Stimulated activated CD4-positive, alpha-beta T cell treated with anti-CD3 and anti-CD28 coated beads, Interleukin-1b, Interleukin-23, amount 100 ng/mL, for 1 hour (primary cell): ENCODE measurements at regions not wholly inside any gene's neighbourhood (a gene's known extent, or its start where the extent isn't known, plus 50 kb on each side); places are given as distances from the start of the nearest gene placed in this dataset.

Experiments
- DNase-seq, 2 donors: peaks; one replicate each; pipeline ENCODE4 v3.0.0-alpha.2; 2020; ENCODE audit warnings: low read depth in 2 of 2

- DNase-seq: no peak
Observed at GRCh38 chr11:11756718-11757117, 85.1 kb upstream of the USP47 start.

- no peak for DNase-seq
Observed at GRCh38 chr11:11755871-11756270, 85.9 kb upstream of the USP47 start.

- no peak for DNase-seq
Observed at GRCh38 chr11:11752679-11753078, 89.1 kb upstream of the USP47 start.

GRCh38 chr11:11750017-11750878 lies 91.5 kb upstream of the USP47 start:
- DNase-seq: no peak

- no peak for DNase-seq
Observed at GRCh38 chr11:11748706-11749365, 92.9 kb upstream of the USP47 start.

GRCh38 chr11:11747570-11747969 lies 94.2 kb upstream of the USP47 start:
- no peak for DNase-seq

- DNase-seq: no peak
Observed at GRCh38 chr11:11746449-11746848, 95.3 kb upstream of the USP47 start.

GRCh38 chr11:11743216-11743615 lies 98.6 kb upstream of the USP47 start:
- no peak for DNase-seq

- no peak for DNase-seq
Observed at GRCh38 chr11:11742486-11742885, 99.3 kb upstream of the USP47 start.

GRCh38 chr11:11740836-11741235 lies 100.9 kb upstream of the USP47 start:
- DNase-seq: no peak

- DNase-seq: no peak
Observed at GRCh38 chr11:11740073-11740702, 101.6 kb upstream of the USP47 start.

GRCh38 chr11:11738370-11738769 lies 103.4 kb upstream of the USP47 start:
- no peak for DNase-seq

GRCh38 chr11:11735586-11735985 lies 106.2 kb upstream of the USP47 start:
- no peak for DNase-seq

GRCh38 chr11:11733246-11733747 lies 108.5 kb upstream of the USP47 start:
- no peak for DNase-seq

GRCh38 chr11:11732116-11732515 lies 109.7 kb upstream of the USP47 start:
- DNase-seq: no peak

GRCh38 chr11:11731311-11732083 lies 109.7 kb upstream of the GALNT18 start:
- no peak for DNase-seq

GRCh38 chr11:11728386-11728785 lies 106.6 kb upstream of the GALNT18 start:
- DNase-seq: no peak

GRCh38 chr11:11725438-11725837 lies 103.6 kb upstream of the GALNT18 start:
- no peak for DNase-seq

- DNase-seq: no peak
Observed at GRCh38 chr11:11724994-11725393, 103.2 kb upstream of the GALNT18 start.

- no peak for DNase-seq
Observed at GRCh38 chr11:11722861-11723260, 101.1 kb upstream of the GALNT18 start.

GRCh38 chr11:11722246-11722645 lies 100.4 kb upstream of the GALNT18 start:
- no peak for DNase-seq

- no peak for DNase-seq
Observed at GRCh38 chr11:11718511-11718910, 96.7 kb upstream of the GALNT18 start.
